ENCODE measurements at regions not wholly inside any gene's neighbourhood (a gene's known extent, or its start where the extent isn't known, plus 50 kb on each side); places are given as distances from the start of the nearest gene placed in this dataset.

DNA sequence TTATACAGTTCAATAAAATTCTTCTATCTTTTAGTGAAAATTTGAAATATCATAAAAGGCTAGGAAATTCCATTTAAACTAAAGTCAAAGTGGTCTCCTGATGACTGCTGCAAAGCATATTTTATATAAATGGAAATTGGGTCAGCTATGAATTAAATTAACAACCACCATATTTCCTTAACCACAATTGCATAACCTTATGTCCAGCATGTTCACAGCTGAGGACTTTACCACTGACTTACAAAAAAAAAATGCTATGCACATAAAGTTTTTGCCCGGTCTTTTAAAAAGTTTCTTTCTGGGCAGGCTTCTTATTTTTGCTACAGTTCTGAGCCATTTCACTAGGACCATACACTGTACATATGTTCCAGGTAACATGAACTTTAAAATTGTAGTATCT is 208.6 kb upstream of the RGMB start:
- WGBS, 2 donors = 91 to 97% methylated on average over 1 of the region's 1 CpG
- Histone ChIP-seq H3K27me3 (no peaks in the 10 kb centered on the region), H3K36me3 (no peaks in the 10 kb centered on the region), H3K4me1 (no peaks in the 10 kb centered on the region), H3K4me3 (replicated peaks in 1 of 3) (no peak overlapping the region), H3K27ac (no peak overlapping the region), H3K9me3 (no peaks in the 10 kb centered on the region)
- TF ChIP-seq CTCF (IDR thresholded peaks at IDR 0.05) (no peak), POLR2A (IDR thresholded peaks at IDR 0.05) (no peak)
- intact Hi-C loops (cut with DNase I) = no loop called here
- DNase-seq = no peak

DNA sequence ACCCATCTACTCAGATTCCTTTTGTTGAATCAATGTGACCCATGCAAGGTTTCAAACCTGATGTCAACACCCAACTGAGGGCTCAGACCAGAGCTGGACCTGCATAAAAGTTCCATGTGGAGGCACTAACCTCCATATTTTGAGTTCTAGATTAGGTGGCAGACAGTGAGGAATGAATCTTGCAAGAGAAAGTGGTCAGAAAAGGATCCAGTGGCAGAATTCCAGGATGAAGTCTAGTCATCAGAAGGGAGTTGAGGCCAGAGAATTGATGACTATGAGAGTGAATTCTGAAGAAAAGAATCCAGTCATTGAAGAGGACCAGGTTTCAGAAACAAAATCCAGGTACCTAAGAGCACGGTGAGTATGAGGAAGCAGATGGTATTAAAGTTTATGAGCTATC is 205.1 kb upstream of the RGMB start:
- 85% methylated on average over 1 of the region's 1 CpG for WGBS, 2 donors
- no peaks in the 10 kb centered on the region for H3K36me3 ChIP-seq
- no peaks in the 10 kb centered on the region for H3K27me3 ChIP-seq
- intact Hi-C loops (cut with DNase I) = no loop called here
- no peak overlapping the region for H3K27ac ChIP-seq
- no peaks in the 10 kb centered on the region for H3K4me1 ChIP-seq
- H3K4me3 ChIP-seq (replicated peaks in 1 of 3) = no peak overlapping the region
- DNase-seq = no peak
- no peaks in the 10 kb centered on the region for H3K9me3 ChIP-seq
- TF ChIP-seq POLR2A (IDR thresholded peaks at IDR 0.05) = no peak
- no peak for TF ChIP-seq CTCF (IDR thresholded peaks at IDR 0.05)

GRCh38 chr5:98569288-98569687 is 204.2 kb upstream of the RGMB start:
- Histone ChIP-seq H3K36me3 (no peaks in the 10 kb centered on the region), H3K27me3 (no peaks in the 10 kb centered on the region), H3K9me3 (no peaks in the 10 kb centered on the region), H3K4me1 (no peaks in the 10 kb centered on the region), H3K4me3 (replicated peaks in 1 of 3) (no peak overlapping the region), H3K27ac (no peak overlapping the region)
- TF ChIP-seq POLR2A (IDR thresholded peaks at IDR 0.05) = no peak
- no peak for DNase-seq
- intact Hi-C loops (cut with DNase I) = no loop called here
- 80 to 83% methylated on average over 4 of the region's 4 CpGs for WGBS, 2 donors

GRCh38 chr5:98570010-98570409 is 203.5 kb upstream of the RGMB start:
- no peak for DNase-seq
- 47 to 48% methylated on average over 1 of the region's 1 CpG for WGBS, 2 donors

GRCh38 chr5:98570661-98571191 is 202.7 kb upstream of the RGMB start:
- Histone ChIP-seq H3K4me1 (no peaks in the 10 kb centered on the region), H3K36me3 (no peaks in the 10 kb centered on the region), H3K9me3 (no peaks in the 10 kb centered on the region), H3K4me3 (replicated peaks in 1 of 3) (no peak overlapping the region), H3K27ac (no peak overlapping the region), H3K27me3 (no peaks in the 10 kb centered on the region)
- intact Hi-C loops (cut with DNase I) = no loop called here
- 48 to 53% methylated on average over 1 of the region's 1 CpG for WGBS, 2 donors
- no peak for TF ChIP-seq CTCF (IDR thresholded peaks at IDR 0.05)
- TF ChIP-seq POLR2A (IDR thresholded peaks at IDR 0.05) = no peak
- no peak for DNase-seq

More at GRCh38 chr5:98570010-98570409, 203.5 kb upstream of the RGMB start:
- H3K4me3 ChIP-seq (replicated peaks in 1 of 3) = no peak overlapping the region
- H3K27ac ChIP-seq = no peak overlapping the region
- H3K4me1 ChIP-seq = no peaks in the 10 kb centered on the region
- no peaks in the 10 kb centered on the region for H3K36me3 ChIP-seq
- TF ChIP-seq POLR2A (IDR thresholded peaks at IDR 0.05) = no peak
- no peak for TF ChIP-seq CTCF (IDR thresholded peaks at IDR 0.05)
- intact Hi-C loops (cut with DNase I) = no loop called here
- no peaks in the 10 kb centered on the region for H3K27me3 ChIP-seq
- H3K9me3 ChIP-seq = no peaks in the 10 kb centered on the region
